Liver (tissue), 3 donors: ENCODE measurements at regions not wholly inside any gene's neighbourhood (a gene's known extent, or its start where the extent isn't known, plus 50 kb on each side); places are given as distances from the start of the nearest gene placed in this dataset.

Experiments used
- EGR1 ChIP-seq, 2 donors: IDR thresholded peaks; 2 replicates each; pipeline ENCODE4 v1.6.1; 2016 to 2018; ENCODE audit warnings: antibody characterized with exemption in 2 of 2, low read depth in 2 of 2
- FOXA1 ChIP-seq: IDR thresholded peaks from 2 replicates; pipeline ENCODE4 v1.6.1; 2016; ENCODE audit warnings: antibody characterized with exemption
- JUND ChIP-seq, 2 donors: IDR thresholded peaks; 2 replicates each; pipeline ENCODE4 v1.6.1; 2016; ENCODE audit warnings: antibody characterized with exemption in 2 of 2
- NR2F2 ChIP-seq: IDR thresholded peaks from 2 replicates; pipeline ENCODE4 v1.6.1; 2016; ENCODE audit warnings: antibody characterized with exemption
- RAD21 ChIP-seq, 2 donors: IDR thresholded peaks; 2 replicates each; pipeline ENCODE4 v1.6.1; 2016; ENCODE audit warnings: antibody characterized with exemption in 2 of 2, mild to moderate bottlenecking in 2 of 2
- YY1 ChIP-seq: IDR thresholded peaks from 2 replicates; pipeline ENCODE4 v1.6.1; 2016; ENCODE audit warnings: antibody characterized with exemption, mild to moderate bottlenecking
- TF ChIP-seq, protein P1 (sequence below): fragments of 150-350 bp; IDR thresholded peaks from 2 replicates; pipeline ENCODE4 v1.5.1; 2017; ENCODE audit warnings: improper control_type of control experiment, low read depth, low read length; ENCODE audit not compliant: missing input control
- TF ChIP-seq, protein P2 (sequence below): IDR thresholded peaks from 2 replicates; pipeline ENCODE4 v1.6.1; 2016; ENCODE audit warnings: antibody characterized with exemption, mild to moderate bottlenecking
- TF ChIP-seq, protein P3 (sequence below): IDR thresholded peaks from 2 replicates; pipeline ENCODE4 v1.6.1; 2016; ENCODE audit warnings: antibody characterized with exemption
- TF ChIP-seq, protein P4 (sequence below): IDR thresholded peaks from 2 replicates; pipeline ENCODE4 v1.6.1; 2016; ENCODE audit warnings: antibody characterized with exemption
- donor health status: healthy.
- donor health status: healthy.

DNA sequence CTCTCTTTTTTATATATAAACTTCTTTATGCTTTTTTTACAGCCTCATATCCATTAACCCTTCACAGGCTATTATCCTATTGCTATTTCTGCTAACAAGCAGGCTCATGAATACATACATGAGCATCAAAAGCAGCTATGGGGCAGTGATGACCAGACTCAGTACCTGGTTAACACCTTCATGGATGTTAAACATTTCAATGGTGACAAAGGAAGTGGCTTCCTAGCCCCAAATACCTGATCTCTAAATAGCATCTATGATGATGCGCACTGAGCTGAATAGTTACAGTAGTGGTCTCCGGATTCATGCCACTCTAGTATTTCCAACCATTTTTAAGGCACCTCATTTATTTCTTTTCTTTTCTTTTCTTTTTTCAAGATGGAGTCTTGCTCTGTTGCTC lies 101.1 kb downstream of the TM2D1 start:
- TF ChIP-seq, protein P1, sequence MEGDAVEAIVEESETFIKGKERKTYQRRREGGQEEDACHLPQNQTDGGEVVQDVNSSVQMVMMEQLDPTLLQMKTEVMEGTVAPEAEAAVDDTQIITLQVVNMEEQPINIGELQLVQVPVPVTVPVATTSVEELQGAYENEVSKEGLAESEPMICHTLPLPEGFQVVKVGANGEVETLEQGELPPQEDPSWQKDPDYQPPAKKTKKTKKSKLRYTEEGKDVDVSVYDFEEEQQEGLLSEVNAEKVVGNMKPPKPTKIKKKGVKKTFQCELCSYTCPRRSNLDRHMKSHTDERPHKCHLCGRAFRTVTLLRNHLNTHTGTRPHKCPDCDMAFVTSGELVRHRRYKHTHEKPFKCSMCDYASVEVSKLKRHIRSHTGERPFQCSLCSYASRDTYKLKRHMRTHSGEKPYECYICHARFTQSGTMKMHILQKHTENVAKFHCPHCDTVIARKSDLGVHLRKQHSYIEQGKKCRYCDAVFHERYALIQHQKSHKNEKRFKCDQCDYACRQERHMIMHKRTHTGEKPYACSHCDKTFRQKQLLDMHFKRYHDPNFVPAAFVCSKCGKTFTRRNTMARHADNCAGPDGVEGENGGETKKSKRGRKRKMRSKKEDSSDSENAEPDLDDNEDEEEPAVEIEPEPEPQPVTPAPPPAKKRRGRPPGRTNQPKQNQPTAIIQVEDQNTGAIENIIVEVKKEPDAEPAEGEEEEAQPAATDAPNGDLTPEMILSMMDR = no peak
- TF ChIP-seq, protein P2, sequence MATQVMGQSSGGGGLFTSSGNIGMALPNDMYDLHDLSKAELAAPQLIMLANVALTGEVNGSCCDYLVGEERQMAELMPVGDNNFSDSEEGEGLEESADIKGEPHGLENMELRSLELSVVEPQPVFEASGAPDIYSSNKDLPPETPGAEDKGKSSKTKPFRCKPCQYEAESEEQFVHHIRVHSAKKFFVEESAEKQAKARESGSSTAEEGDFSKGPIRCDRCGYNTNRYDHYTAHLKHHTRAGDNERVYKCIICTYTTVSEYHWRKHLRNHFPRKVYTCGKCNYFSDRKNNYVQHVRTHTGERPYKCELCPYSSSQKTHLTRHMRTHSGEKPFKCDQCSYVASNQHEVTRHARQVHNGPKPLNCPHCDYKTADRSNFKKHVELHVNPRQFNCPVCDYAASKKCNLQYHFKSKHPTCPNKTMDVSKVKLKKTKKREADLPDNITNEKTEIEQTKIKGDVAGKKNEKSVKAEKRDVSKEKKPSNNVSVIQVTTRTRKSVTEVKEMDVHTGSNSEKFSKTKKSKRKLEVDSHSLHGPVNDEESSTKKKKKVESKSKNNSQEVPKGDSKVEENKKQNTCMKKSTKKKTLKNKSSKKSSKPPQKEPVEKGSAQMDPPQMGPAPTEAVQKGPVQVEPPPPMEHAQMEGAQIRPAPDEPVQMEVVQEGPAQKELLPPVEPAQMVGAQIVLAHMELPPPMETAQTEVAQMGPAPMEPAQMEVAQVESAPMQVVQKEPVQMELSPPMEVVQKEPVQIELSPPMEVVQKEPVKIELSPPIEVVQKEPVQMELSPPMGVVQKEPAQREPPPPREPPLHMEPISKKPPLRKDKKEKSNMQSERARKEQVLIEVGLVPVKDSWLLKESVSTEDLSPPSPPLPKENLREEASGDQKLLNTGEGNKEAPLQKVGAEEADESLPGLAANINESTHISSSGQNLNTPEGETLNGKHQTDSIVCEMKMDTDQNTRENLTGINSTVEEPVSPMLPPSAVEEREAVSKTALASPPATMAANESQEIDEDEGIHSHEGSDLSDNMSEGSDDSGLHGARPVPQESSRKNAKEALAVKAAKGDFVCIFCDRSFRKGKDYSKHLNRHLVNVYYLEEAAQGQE = no peak
- TF ChIP-seq JUND (IDR thresholded peaks at IDR 0.05) (no peak), YY1 (no peak), EGR1 (IDR thresholded peaks at IDR 0.05; ENCODE audit: low read depth in 2 of 2) (no peak), FOXA1 (no peak), RAD21 (IDR thresholded peaks at IDR 0.05) (no peak), NR2F2 (no peak)
- TF ChIP-seq, protein P3, sequence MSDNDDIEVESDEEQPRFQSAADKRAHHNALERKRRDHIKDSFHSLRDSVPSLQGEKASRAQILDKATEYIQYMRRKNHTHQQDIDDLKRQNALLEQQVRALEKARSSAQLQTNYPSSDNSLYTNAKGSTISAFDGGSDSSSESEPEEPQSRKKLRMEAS = no peak
- TF ChIP-seq, protein P4, sequence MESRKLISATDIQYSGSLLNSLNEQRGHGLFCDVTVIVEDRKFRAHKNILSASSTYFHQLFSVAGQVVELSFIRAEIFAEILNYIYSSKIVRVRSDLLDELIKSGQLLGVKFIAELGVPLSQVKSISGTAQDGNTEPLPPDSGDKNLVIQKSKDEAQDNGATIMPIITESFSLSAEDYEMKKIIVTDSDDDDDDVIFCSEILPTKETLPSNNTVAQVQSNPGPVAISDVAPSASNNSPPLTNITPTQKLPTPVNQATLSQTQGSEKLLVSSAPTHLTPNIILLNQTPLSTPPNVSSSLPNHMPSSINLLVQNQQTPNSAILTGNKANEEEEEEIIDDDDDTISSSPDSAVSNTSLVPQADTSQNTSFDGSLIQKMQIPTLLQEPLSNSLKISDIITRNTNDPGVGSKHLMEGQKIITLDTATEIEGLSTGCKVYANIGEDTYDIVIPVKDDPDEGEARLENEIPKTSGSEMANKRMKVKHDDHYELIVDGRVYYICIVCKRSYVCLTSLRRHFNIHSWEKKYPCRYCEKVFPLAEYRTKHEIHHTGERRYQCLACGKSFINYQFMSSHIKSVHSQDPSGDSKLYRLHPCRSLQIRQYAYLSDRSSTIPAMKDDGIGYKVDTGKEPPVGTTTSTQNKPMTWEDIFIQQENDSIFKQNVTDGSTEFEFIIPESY = no peak
